DOHH2 (cell line): ENCODE measurements at regions not wholly inside any gene's neighbourhood (a gene's known extent, or its start where the extent isn't known, plus 50 kb on each side); places are given as distances from the start of the nearest gene placed in this dataset.

Experiments
- H3F3A ChIP-seq: fragments of 200-600 bp; sonication (generic), shearing (Covaris generic); 2 replicates; pipeline ENCODE4 v1.6.0; 2016; ENCODE audit warnings: antibody characterized with exemption, mild to moderate bottlenecking; ENCODE audit not compliant: control insufficient read depth, insufficient read depth
- H3K27ac ChIP-seq: fragments of 200-600 bp; sonication (generic); 2 replicates; pipeline ENCODE4 v1.5.1; 2014; ENCODE audit warnings: low read depth, mild to moderate bottlenecking, low read length, moderate library complexity
- H3K27me3 ChIP-seq: fragments of 200-600 bp; sonication (generic); 2 replicates; pipeline ENCODE4 v1.6.1; 2014; ENCODE audit warnings: mild to moderate bottlenecking, low read length, mixed read lengths; ENCODE audit not compliant: control insufficient read depth
- H3K36me3 ChIP-seq: fragments of 200-600 bp; sonication (generic); 2 replicates; pipeline ENCODE4 v1.6.1; 2014; ENCODE audit warnings: mild to moderate bottlenecking, low read length, moderate library complexity, mixed read lengths; ENCODE audit not compliant: control insufficient read depth
- H3K4me1 ChIP-seq: fragments of 200-600 bp; sonication (generic); 2 replicates; pipeline ENCODE4 v1.6.1; 2014; ENCODE audit warnings: mild to moderate bottlenecking, low read length, mixed read lengths; ENCODE audit not compliant: control insufficient read depth
- H3K4me2 ChIP-seq: fragments of 200-600 bp; sonication (generic); 2 replicates; pipeline ENCODE4 v1.6.0; 2014; ENCODE audit warnings: mild to moderate bottlenecking, low read length, moderate library complexity
- H3K4me3 ChIP-seq: fragments of 200-600 bp; sonication (generic); 2 replicates; pipeline ENCODE4 v1.5.1; 2014; ENCODE audit warnings: mild to moderate bottlenecking, low read length, mixed read lengths
- H3K79me2 ChIP-seq: fragments of 200-600 bp; sonication (generic); 2 replicates; pipeline ENCODE4 v1.6.1; 2014; ENCODE audit warnings: mild to moderate bottlenecking, low read length, mixed read lengths; ENCODE audit not compliant: control insufficient read depth
- H3K9me2 ChIP-seq: fragments of 200-600 bp; sonication (generic); replicated peaks from 2 replicates; pipeline ENCODE4 v1.6.1; 2014; ENCODE audit warnings: mild to moderate bottlenecking, low read length, mixed read lengths; ENCODE audit not compliant: control insufficient read depth
- H3K9me3 ChIP-seq: fragments of 200-600 bp; sonication (generic); 2 replicates; pipeline ENCODE4 v1.6.1; 2014; ENCODE audit warnings: antibody characterized with exemption, low read length, mixed read lengths; ENCODE audit not compliant: control insufficient read depth, insufficient read depth
- H4K20me1 ChIP-seq: fragments of 200-600 bp; sonication (generic); 2 replicates; pipeline ENCODE4 v1.6.0; 2014; ENCODE audit warnings: low read depth, mild to moderate bottlenecking, antibody characterized with exemption, low read length, moderate library complexity; ENCODE audit not compliant: control insufficient read depth, insufficient read depth
- EZH2phosphoT487 ChIP-seq: fragments of 200-600 bp; sonication (generic); IDR thresholded peaks from 2 replicates; pipeline ENCODE4 v1.6.1; 2017; ENCODE audit warnings: borderline replicate concordance, mild to moderate bottlenecking, antibody characterized with exemption, low read length, moderate library complexity, mixed read lengths
- TF ChIP-seq, protein P1 (sequence below): fragments of 200-600 bp; sonication (generic); IDR thresholded peaks from one replicate; pipeline ENCODE4 v1.5.1; 2014; ENCODE audit warnings: antibody characterized with exemption, mild to moderate bottlenecking, low read depth, low read length; ENCODE audit not compliant: poor library complexity, severe bottlenecking

DNA sequence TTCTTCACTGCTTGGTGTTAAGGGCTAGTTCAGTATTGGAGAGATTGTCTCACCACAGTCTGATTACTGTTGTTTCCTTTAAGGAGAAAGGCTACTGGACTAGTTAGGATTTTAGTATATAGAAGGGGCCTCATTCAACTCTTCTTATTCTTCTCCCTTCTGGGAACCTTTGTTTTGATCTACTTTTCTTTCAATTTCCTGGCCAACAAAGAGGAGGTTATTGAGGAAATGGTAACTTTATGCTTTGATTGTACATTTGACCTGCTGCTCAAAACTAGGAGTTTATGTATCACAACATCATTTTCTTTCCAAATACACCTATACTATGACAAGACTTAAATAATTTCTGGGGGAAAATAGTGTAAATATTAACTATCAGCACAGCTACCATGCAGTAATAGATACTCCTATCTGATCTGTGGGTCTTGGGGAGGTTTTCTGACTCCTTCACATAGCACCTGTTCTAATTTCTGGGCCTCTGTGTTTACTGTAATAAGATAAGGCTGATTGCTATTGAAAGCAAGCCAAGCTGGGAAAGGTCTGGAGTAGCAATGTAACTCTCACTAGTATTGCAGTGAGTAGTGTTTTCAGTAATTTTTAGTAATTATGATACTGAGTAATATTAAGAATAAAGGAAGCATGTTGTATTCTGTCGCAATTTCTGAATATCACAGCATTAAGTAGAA is 395.3 kb downstream of the NUP35 start:
- Histone ChIP-seq H3K79me2 (no peaks in the 10 kb centered on the region), H3K4me2 (no peak overlapping the region), H3K36me3 (no peaks in the 10 kb centered on the region), H3K27ac (no peak overlapping the region), H4K20me1 (no peaks in the 10 kb centered on the region), H3F3A (no peaks in the 10 kb centered on the region), H3K4me1 (no peaks in the 10 kb centered on the region), H3K9me2 (no peaks in the 10 kb centered on the region), H3K27me3 (no peaks in the 10 kb centered on the region), H3K4me3 (no peak overlapping the region), H3K9me3 (no peaks in the 10 kb centered on the region)
- no peak for TF ChIP-seq EZH2phosphoT487
- TF ChIP-seq, protein P1, sequence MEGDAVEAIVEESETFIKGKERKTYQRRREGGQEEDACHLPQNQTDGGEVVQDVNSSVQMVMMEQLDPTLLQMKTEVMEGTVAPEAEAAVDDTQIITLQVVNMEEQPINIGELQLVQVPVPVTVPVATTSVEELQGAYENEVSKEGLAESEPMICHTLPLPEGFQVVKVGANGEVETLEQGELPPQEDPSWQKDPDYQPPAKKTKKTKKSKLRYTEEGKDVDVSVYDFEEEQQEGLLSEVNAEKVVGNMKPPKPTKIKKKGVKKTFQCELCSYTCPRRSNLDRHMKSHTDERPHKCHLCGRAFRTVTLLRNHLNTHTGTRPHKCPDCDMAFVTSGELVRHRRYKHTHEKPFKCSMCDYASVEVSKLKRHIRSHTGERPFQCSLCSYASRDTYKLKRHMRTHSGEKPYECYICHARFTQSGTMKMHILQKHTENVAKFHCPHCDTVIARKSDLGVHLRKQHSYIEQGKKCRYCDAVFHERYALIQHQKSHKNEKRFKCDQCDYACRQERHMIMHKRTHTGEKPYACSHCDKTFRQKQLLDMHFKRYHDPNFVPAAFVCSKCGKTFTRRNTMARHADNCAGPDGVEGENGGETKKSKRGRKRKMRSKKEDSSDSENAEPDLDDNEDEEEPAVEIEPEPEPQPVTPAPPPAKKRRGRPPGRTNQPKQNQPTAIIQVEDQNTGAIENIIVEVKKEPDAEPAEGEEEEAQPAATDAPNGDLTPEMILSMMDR = no peak

DNA sequence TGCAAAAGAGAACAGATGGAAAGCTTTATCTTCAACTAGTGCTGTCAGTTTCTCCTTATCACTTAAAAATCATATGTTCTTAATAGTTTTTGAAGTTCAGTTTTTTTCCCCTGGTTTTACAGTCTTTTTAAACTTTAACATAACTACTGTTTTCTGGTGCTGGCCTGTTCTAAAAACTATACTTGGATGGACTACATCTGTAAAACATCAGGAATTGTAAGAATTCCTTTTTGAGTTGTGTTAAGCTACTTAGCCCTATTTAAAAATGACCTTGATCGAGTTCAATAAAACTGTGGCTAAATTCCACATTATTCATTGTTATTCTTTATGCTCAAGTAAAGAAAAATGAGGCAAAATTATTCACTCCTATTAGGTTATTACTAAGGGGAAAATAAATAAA is 397.7 kb downstream of the NUP35 start:
- no peak for TF ChIP-seq EZH2phosphoT487
- TF ChIP-seq, protein P1 = no peak
- no peak overlapping the region for H3K27ac ChIP-seq

GRCh38 chr2:183522489-183523266 is 398.4 kb downstream of the NUP35 start:
- Histone ChIP-seq H3K4me2 (no peak overlapping the region), H3K9me2 (no peaks in the 10 kb centered on the region), H3K27me3 (no peaks in the 10 kb centered on the region), H3K4me1 (no peaks in the 10 kb centered on the region), H3K36me3 (no peaks in the 10 kb centered on the region), H4K20me1 (no peaks in the 10 kb centered on the region), H3K27ac (no peak overlapping the region), H3F3A (no peaks in the 10 kb centered on the region), H3K4me3 (no peak overlapping the region), H3K79me2 (no peaks in the 10 kb centered on the region), H3K9me3 (no peaks in the 10 kb centered on the region)
- TF ChIP-seq EZH2phosphoT487 = no peak

More for the DNA sequence above, 397.7 kb downstream of the NUP35 start:
- Histone ChIP-seq H3K9me2 (no peaks in the 10 kb centered on the region), H3K4me1 (no peaks in the 10 kb centered on the region), H3K27me3 (no peaks in the 10 kb centered on the region), H4K20me1 (no peaks in the 10 kb centered on the region), H3K4me2 (no peak overlapping the region), H3K4me3 (no peak overlapping the region), H3K36me3 (no peaks in the 10 kb centered on the region), H3F3A (no peaks in the 10 kb centered on the region), H3K9me3 (no peaks in the 10 kb centered on the region), H3K79me2 (no peaks in the 10 kb centered on the region)
